ENCODE measurements at regions not wholly inside any gene's neighbourhood (a gene's known extent, or its start where the extent isn't known, plus 50 kb on each side); places are given as distances from the start of the nearest gene placed in this dataset.
A peak's percentile ranks its signal among the peaks of the same experiment; 100 is the strongest.

- Histone ChIP-seq H3K4me2 (no peak overlapping the region), H3K9me2 (no peaks in the 10 kb centered on the region), H3K27me3 (ENCODE audit: insufficient read depth) (no peaks in the 10 kb centered on the region), H3K4me1 (ENCODE audit: control insufficient read depth in 1 of 2, insufficient read depth in 2 of 2, low read depth in 1 of 2, low read length in 1 of 2) (peaks cover 0 to 29% of the 10 kb centered on the region in 2 experiments; a peak in 2 of 4 replicates), H3K79me2 (ENCODE audit: insufficient read depth) (no peaks in the 10 kb centered on the region), H3K4me3 (ENCODE audit: low read depth in 2 of 2, low read length in 1 of 2) (no peak overlapping the region), H3K9me3 (no peaks in the 10 kb centered on the region), H3K27ac (ENCODE audit: low read depth in 2 of 2, low read length in 1 of 2) (peak overlapping the region in 1 of 2 experiments; percentile 88; a peak in 2 of 4 replicates), H3K9ac (no peak overlapping the region), H3K36me3 (replicated peaks in 1 of 2; ENCODE audit: control insufficient read depth in 1 of 2, insufficient read depth in 2 of 2, low read length in 1 of 2) (no peaks in the 10 kb centered on the region), H2AFZ (ENCODE audit: low read depth) (no peak overlapping the region), H3F3A (replicated peaks; ENCODE audit: insufficient read depth) (no peaks in the 10 kb centered on the region), H4K20me1 (ENCODE audit: insufficient read depth) (no peaks in the 10 kb centered on the region)
- CTCF ChIA-PET: interaction anchor here (0.9 kb wide), 1 partner anchor 111 kb away, joined by 3 read pairs; no protein-coding TSS in a partner anchor
- 33% methylated on average over 2 of the region's 2 CpGs for WGBS (ENCODE audit: low lambda C conversion rate)
- POLR2A ChIA-PET: no interaction called here
- TF ChIP-seq USF1 (IDR thresholded peaks at IDR 0.05; ENCODE audit: borderline replicate concordance, low read depth): no peak
- no peak for TF ChIP-seq JUND (IDR thresholded peaks at IDR 0.05)
- TF ChIP-seq MAX (IDR thresholded peaks at IDR 0.05; ENCODE audit: low read depth): no peak
- TF ChIP-seq MXI1 (IDR thresholded peaks at IDR 0.05; ENCODE audit: low read depth, low read length): no peak
- no peak for TF ChIP-seq TAF1 (IDR thresholded peaks at IDR 0.05; ENCODE audit: borderline replicate concordance, low read depth, low read length)
- DNase-seq: no peak
Observed at GRCh38 chr12:108400481-108400880, 61.4 kb upstream of the CMKLR1 start.

- 13% methylated on average over 3 of the region's 3 CpGs for WGBS (ENCODE audit: low lambda C conversion rate)
- TF ChIP-seq EP300 (IDR thresholded peaks at IDR 0.05; ENCODE audit: borderline replicate concordance in 1 of 2, low read depth in 1 of 2, low read length in 1 of 2): peak in 1 of 2 experiments; percentile 18; a peak in 1 of 4 replicates
- TF ChIP-seq FOXM1 (IDR thresholded peaks at IDR 0.05; ENCODE audit: low read depth): no peak
- 0 out of 2 replicates have a peak, but pooled peaks have one; percentile 10 for TF ChIP-seq GATA2 (CRISPR knock-in tag; IDR thresholded peaks at IDR 0.05)
- no peak for TF ChIP-seq GABPA (IDR thresholded peaks at IDR 0.05; ENCODE audit: low read depth)
Observed at GRCh38 chr12:108400056-108400455, 60.9 kb upstream of the CMKLR1 start.

GRCh38 chr12:108399514-108399913 lies 60.4 kb upstream of the CMKLR1 start:
- POLR2A ChIA-PET: no interaction called here
- no peak for DNase-seq
- CTCF ChIA-PET: interaction anchor here (0.6 to 0.8 kb wide), 2 partner anchors 18 to 179 kb away, joined by 3 read pairs; no protein-coding TSS in a partner anchor
- Histone ChIP-seq H3K27ac (ENCODE audit: low read depth in 2 of 2, low read length in 1 of 2) (peak overlapping the region in 1 of 2 experiments; percentile 88; a peak in 2 of 4 replicates), H3K4me1 (ENCODE audit: control insufficient read depth in 1 of 2, insufficient read depth in 2 of 2, low read depth in 1 of 2, low read length in 1 of 2) (peaks cover 0 to 29% of the 10 kb centered on the region in 2 experiments; a peak in 2 of 4 replicates), H3K4me3 (ENCODE audit: low read depth in 2 of 2, low read length in 1 of 2) (no peak overlapping the region), H3K4me2 (no peak overlapping the region), H2AFZ (ENCODE audit: low read depth) (no peak overlapping the region), H3K9me2 (no peaks in the 10 kb centered on the region), H3K27me3 (ENCODE audit: insufficient read depth) (no peaks in the 10 kb centered on the region), H3K9me3 (no peaks in the 10 kb centered on the region), H3K9ac (no peak overlapping the region), H3K36me3 (replicated peaks in 1 of 2; ENCODE audit: control insufficient read depth in 1 of 2, insufficient read depth in 2 of 2, low read length in 1 of 2) (no peaks in the 10 kb centered on the region), H3F3A (replicated peaks; ENCODE audit: insufficient read depth) (no peaks in the 10 kb centered on the region), H4K20me1 (ENCODE audit: insufficient read depth) (no peaks in the 10 kb centered on the region), H3K79me2 (ENCODE audit: insufficient read depth) (no peaks in the 10 kb centered on the region)
- WGBS (ENCODE audit: low lambda C conversion rate): 8% methylated on average over 5 of the region's 5 CpGs
- TF ChIP-seq YY1 (IDR thresholded peaks at IDR 0.05; ENCODE audit: low read depth) (no peak), MEF2A (IDR thresholded peaks at IDR 0.05; ENCODE audit: borderline replicate concordance, low read depth) (no peak), IRF3 (IDR thresholded peaks at IDR 0.05; ENCODE audit: low read depth, low read length) (no peak), RCOR1 (IDR thresholded peaks at IDR 0.05; ENCODE audit: low read length) (0 out of 2 replicates have a peak, but pooled peaks have one; percentile 5), POLR2AphosphoS5 (IDR thresholded peaks at IDR 0.05; ENCODE audit: low read depth, low read length) (no peak)

More at GRCh38 chr12:108400056-108400455, 60.9 kb upstream of the CMKLR1 start:
- H3K4me3 ChIP-seq (ENCODE audit: low read depth in 2 of 2, low read length in 1 of 2): no peak overlapping the region
- H3F3A ChIP-seq (replicated peaks; ENCODE audit: insufficient read depth): no peaks in the 10 kb centered on the region
- no peaks in the 10 kb centered on the region for H3K27me3 ChIP-seq (ENCODE audit: insufficient read depth)
- H3K36me3 ChIP-seq (replicated peaks in 1 of 2; ENCODE audit: control insufficient read depth in 1 of 2, insufficient read depth in 2 of 2, low read length in 1 of 2): no peaks in the 10 kb centered on the region
- no peaks in the 10 kb centered on the region for H3K9me2 ChIP-seq
- peak; percentile 41 for DNase-seq
- H3K9me3 ChIP-seq: no peaks in the 10 kb centered on the region
- H4K20me1 ChIP-seq (ENCODE audit: insufficient read depth): no peaks in the 10 kb centered on the region
- no peaks in the 10 kb centered on the region for H3K79me2 ChIP-seq (ENCODE audit: insufficient read depth)
- H2AFZ ChIP-seq (ENCODE audit: low read depth): no peak overlapping the region
- peak overlapping the region in 1 of 2 experiments; percentile 88; a peak in 2 of 4 replicates for H3K27ac ChIP-seq (ENCODE audit: low read depth in 2 of 2, low read length in 1 of 2)
- no peak overlapping the region for H3K4me2 ChIP-seq
- ChIA-PET CTCF (interaction anchor here (0.9 kb wide), 1 partner anchor 112 kb away, joined by 3 read pairs; no protein-coding TSS in a partner anchor), POLR2A (no interaction called here)
- peaks cover 0 to 29% of the 10 kb centered on the region in 2 experiments; a peak in 2 of 4 replicates for H3K4me1 ChIP-seq (ENCODE audit: control insufficient read depth in 1 of 2, insufficient read depth in 2 of 2, low read depth in 1 of 2, low read length in 1 of 2)
- no peak overlapping the region for H3K9ac ChIP-seq

Measured in SK-N-SH (cell line).